ENCODE measurements at regions not wholly inside any gene's neighbourhood (a gene's known extent, or its start where the extent isn't known, plus 50 kb on each side); places are given as distances from the start of the nearest gene placed in this dataset.

DNA sequence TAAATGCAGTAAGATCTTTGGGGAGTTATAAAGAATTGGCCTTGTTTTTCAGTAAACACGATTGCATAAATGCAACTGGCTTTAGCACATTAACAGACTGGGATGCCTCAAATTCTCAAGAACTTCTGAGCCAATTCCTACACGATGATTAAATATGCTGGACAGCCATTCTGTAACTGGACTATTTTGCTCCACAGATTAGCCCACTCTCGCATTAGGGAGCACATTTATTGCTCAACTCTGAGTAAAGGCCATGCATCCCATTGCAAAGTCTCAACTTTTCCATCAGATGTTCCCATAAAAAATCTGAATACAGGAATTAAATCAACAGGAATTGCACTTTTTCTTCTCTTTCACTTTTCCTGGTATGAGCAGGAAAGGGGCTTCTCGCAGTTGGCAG lies 66.7 kb upstream of the PRICKLE2 start:
- Mint-ChIP-seq H3K9me3 (peaks cover 6% of the 10 kb centered on the region), H3K36me3 (no peaks in the 10 kb centered on the region), H3K27ac (no peak overlapping the region), H3K27me3 (ENCODE audit: low read depth) (no peaks in the 10 kb centered on the region), H3K4me1 (peaks cover 2% of the 10 kb centered on the region), H3K4me3 (no peak overlapping the region)
- DNase-seq (ENCODE audit: low spot score in 2 of 2, unreplicated experiment in 2 of 2): no peak
- no peak for TF ChIP-seq CTCF (IDR thresholded peaks at IDR 0.05; ENCODE audit: unreplicated experiment)

- H3K27ac Mint-ChIP-seq: no peak overlapping the region
- DNase-seq (ENCODE audit: low spot score in 2 of 2, unreplicated experiment in 2 of 2): no peak
- no peak for TF ChIP-seq CTCF (IDR thresholded peaks at IDR 0.05; ENCODE audit: unreplicated experiment)
- no peaks in the 10 kb centered on the region for H3K9me3 Mint-ChIP-seq
- H3K36me3 Mint-ChIP-seq: no peaks in the 10 kb centered on the region
- H3K27me3 Mint-ChIP-seq (ENCODE audit: low read depth): no peaks in the 10 kb centered on the region
- H3K4me3 Mint-ChIP-seq: no peak overlapping the region
- peaks cover 2% of the 10 kb centered on the region for H3K4me1 Mint-ChIP-seq
Measured at GRCh38 chr3:64291345-64291744, 66.1 kb upstream of the PRICKLE2 start.

DNA sequence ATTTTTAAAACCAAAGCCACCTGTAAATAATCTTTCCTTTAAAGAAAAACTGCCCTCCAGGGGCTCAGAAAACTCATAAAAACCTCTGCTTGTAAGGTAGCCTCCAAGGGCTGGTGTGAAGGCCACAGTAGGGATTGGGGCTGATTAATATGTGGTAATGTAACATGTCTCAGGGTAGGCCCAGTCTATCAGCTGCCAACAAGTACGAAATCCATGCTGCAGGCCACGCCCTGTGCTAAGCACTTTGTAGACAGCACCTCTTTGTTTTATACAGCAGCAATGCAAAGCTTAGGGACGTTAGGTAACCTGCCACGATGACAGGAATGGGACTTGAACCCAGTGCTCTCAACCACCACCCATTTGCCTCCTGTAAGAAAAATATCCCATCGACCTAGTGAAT lies 65.6 kb upstream of the PRICKLE2 start:
- H3K27ac Mint-ChIP-seq: no peak overlapping the region
- H3K9me3 Mint-ChIP-seq: no peaks in the 10 kb centered on the region
- DNase-seq (ENCODE audit: low spot score in 2 of 2, unreplicated experiment in 2 of 2): no peak
- H3K27me3 Mint-ChIP-seq (ENCODE audit: low read depth): no peaks in the 10 kb centered on the region
- no peak for TF ChIP-seq CTCF (IDR thresholded peaks at IDR 0.05; ENCODE audit: unreplicated experiment)
- H3K4me1 Mint-ChIP-seq: peaks cover 2% of the 10 kb centered on the region
- H3K36me3 Mint-ChIP-seq: no peaks in the 10 kb centered on the region
- H3K4me3 Mint-ChIP-seq: no peak overlapping the region

DNA sequence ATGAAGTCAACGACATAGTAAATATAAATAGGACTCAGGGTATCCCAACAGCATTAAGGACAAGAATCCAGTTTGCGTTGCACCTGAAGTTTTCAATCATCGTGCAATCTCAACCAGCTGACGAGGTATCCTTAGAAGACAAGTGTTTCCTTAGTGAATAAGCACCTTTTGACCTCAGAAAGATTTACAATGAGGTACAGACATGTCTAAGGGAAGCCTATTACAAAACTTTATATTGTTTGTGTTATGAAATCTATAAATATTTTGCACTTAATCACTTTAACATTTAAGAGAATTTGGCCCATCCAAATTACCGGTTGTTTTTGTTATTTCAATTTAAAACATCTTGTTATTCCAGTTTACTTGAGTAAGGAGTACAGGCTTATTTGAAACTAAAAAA lies 64.9 kb upstream of the PRICKLE2 start:
- no peak overlapping the region for H3K27ac Mint-ChIP-seq
- no peak for TF ChIP-seq CTCF (IDR thresholded peaks at IDR 0.05; ENCODE audit: unreplicated experiment)
- H3K9me3 Mint-ChIP-seq: no peaks in the 10 kb centered on the region
- H3K4me1 Mint-ChIP-seq: peaks cover 2% of the 10 kb centered on the region
- DNase-seq (ENCODE audit: low spot score in 2 of 2, unreplicated experiment in 2 of 2): no peak
- no peak overlapping the region for H3K4me3 Mint-ChIP-seq
- H3K27me3 Mint-ChIP-seq (ENCODE audit: low read depth): no peaks in the 10 kb centered on the region
- no peaks in the 10 kb centered on the region for H3K36me3 Mint-ChIP-seq

- no peaks in the 10 kb centered on the region for H3K9me3 Mint-ChIP-seq
- H3K4me3 Mint-ChIP-seq: no peak overlapping the region
- H3K4me1 Mint-ChIP-seq: peaks cover 2% of the 10 kb centered on the region
- no peak for DNase-seq (ENCODE audit: low spot score in 2 of 2, unreplicated experiment in 2 of 2)
- TF ChIP-seq CTCF (IDR thresholded peaks at IDR 0.05; ENCODE audit: unreplicated experiment): no peak
- H3K36me3 Mint-ChIP-seq: no peaks in the 10 kb centered on the region
- no peaks in the 10 kb centered on the region for H3K27me3 Mint-ChIP-seq (ENCODE audit: low read depth)
- no peak overlapping the region for H3K27ac Mint-ChIP-seq
Measured at GRCh38 chr3:64289622-64290021, 64.4 kb upstream of the PRICKLE2 start.

GRCh38 chr3:64278625-64279024 lies 53.4 kb upstream of the PRICKLE2 start:
- peak overlapping the region; percentile 86 for H3K27ac Mint-ChIP-seq
- no peaks in the 10 kb centered on the region for H3K27me3 Mint-ChIP-seq (ENCODE audit: low read depth)
- DNase-seq (ENCODE audit: low spot score in 2 of 2, unreplicated experiment in 2 of 2): no peak
- H3K4me3 Mint-ChIP-seq: no peak overlapping the region
- H3K36me3 Mint-ChIP-seq: peaks cover 5% of the 10 kb centered on the region
- TF ChIP-seq CTCF (IDR thresholded peaks at IDR 0.05; ENCODE audit: unreplicated experiment): no peak
- H3K9me3 Mint-ChIP-seq: peaks cover 10% of the 10 kb centered on the region
- peaks cover 21% of the 10 kb centered on the region for H3K4me1 Mint-ChIP-seq

Measured in mesothelial cell of epicardium (in vitro differentiated cells).